A673 (cell line): ENCODE measurements at regions not wholly inside any gene's neighbourhood (a gene's known extent, or its start where the extent isn't known, plus 50 kb on each side); places are given as distances from the start of the nearest gene placed in this dataset.

Experiments used
- BruUV-seq: library from RNA; stranded (reverse); fragments of 400-500 nt; replicated peaks from 2 replicates; lab custom pipeline; 2021; lab: Mats Ljungman, UMichigan
- CTCF ChIA-PET: fragments of 300-600 bp; sonication (Branson Sonifier 250); formaldehyde crosslinking; loops from one replicate; lab custom pipeline; 2022; ENCODE audit warnings: antibody characterized with exemption; lab: Charles Lee
- POLR2A ChIA-PET: fragments of 300-600 bp; sonication (Branson Sonifier 250); formaldehyde crosslinking; loops from one replicate; lab custom pipeline; 2022; ENCODE audit warnings: antibody characterized with exemption; ENCODE audit not compliant: low non-redundant PET; lab: Charles Lee
- DNase-seq: peaks from one replicate; pipeline ENCODE4 v3.0.0-alpha.2; 2015; ENCODE audit warnings: low spot score
- H3K27ac ChIP-seq: fragments of 200-600 bp; sonication (generic); 2 replicates; pipeline ENCODE4 v1.5.1; 2016; ENCODE audit warnings: mixed run types, low read depth, mild to moderate bottlenecking, mixed read lengths, antibody characterized with exemption, low read length; ENCODE audit not compliant: poor library complexity, severe bottlenecking
- H3K27me3 ChIP-seq: fragments of 200-600 bp; sonication (generic); replicated peaks from 2 replicates; pipeline ENCODE4 v1.6.1; 2017; ENCODE audit warnings: mixed run types, low read depth, mild to moderate bottlenecking, mixed read lengths, antibody characterized with exemption, low read length; ENCODE audit not compliant: insufficient read depth, poor library complexity
- H3K36me3 ChIP-seq: fragments of 200-600 bp; sonication (generic); 2 replicates; pipeline ENCODE4 v1.6.1; 2016; ENCODE audit warnings: mixed run types, mild to moderate bottlenecking, mixed read lengths, antibody characterized with exemption, low read length; ENCODE audit not compliant: insufficient read depth, poor library complexity, severe bottlenecking
- H3K4me1 ChIP-seq: fragments of 200-600 bp; sonication (generic); 2 replicates; pipeline ENCODE4 v1.6.1; 2017; ENCODE audit warnings: mixed run types, mild to moderate bottlenecking, mixed read lengths, antibody characterized with exemption, low read length; ENCODE audit not compliant: insufficient read depth, poor library complexity, severe bottlenecking
- H3K4me3 ChIP-seq: fragments of 200-600 bp; sonication (generic); 2 replicates; pipeline ENCODE4 v1.5.1; 2016; ENCODE audit warnings: low read depth, mixed run types, mild to moderate bottlenecking, mixed read lengths, low read length; ENCODE audit not compliant: poor library complexity, severe bottlenecking
- H3K9me3 ChIP-seq: fragments of 200-600 bp; sonication (generic); 2 replicates; pipeline ENCODE4 v1.6.1; 2016; ENCODE audit warnings: mixed run types, low read depth, mild to moderate bottlenecking, mixed read lengths, antibody characterized with exemption, low read length; ENCODE audit not compliant: poor library complexity, severe bottlenecking
- EZH2 ChIP-seq: fragments of 200-600 bp; sonication (generic); IDR thresholded peaks from 2 replicates; pipeline ENCODE4 v1.6.1; 2017; ENCODE audit warnings: borderline replicate concordance, low read depth, mild to moderate bottlenecking, mixed read lengths, antibody characterized with exemption, low read length; ENCODE audit not compliant: poor library complexity, severe bottlenecking
- intact Hi-C: fragments of 100-400 bp; cut with micrococcal nuclease; formaldehyde crosslinking; loops from one replicate; pipeline ENCODE4 v1.10.0; 2022; ENCODE audit not compliant: unreplicated experiment
- TF ChIP-seq, protein P1 (sequence below): fragments of 300-800, 200-600 bp; sonication (generic); conservative IDR thresholded peaks from 2 replicates; pipeline ENCODE4 v1.5.1; 2017; ENCODE audit warnings: low read depth, mild to moderate bottlenecking, antibody characterized with exemption, low read length, moderate library complexity, mixed read lengths

DNA sequence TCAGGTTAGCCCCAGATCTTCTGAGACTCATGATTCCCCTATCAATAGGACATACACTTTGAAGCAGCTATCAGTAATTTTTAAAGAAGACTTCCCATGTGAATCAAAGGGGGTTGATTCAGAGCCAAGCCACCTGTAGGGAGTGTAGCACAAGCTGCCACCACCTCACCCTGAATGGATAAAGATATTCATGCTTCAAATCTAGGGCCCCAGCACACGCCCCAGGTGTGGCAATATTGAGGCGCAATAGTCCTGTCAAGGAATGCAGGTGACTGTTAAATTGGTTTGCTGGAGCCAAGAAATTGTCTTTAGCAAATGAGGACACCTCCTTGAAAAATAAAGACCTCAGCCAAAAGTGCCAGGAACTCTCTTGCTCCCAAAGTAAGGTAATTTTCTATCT lies 404.4 kb downstream of the MAFB start:
- no peaks in the 10 kb centered on the region for H3K36me3 ChIP-seq
- no TSS peak for BruUV-seq
- peaks cover 13% of the 10 kb centered on the region for H3K4me1 ChIP-seq
- DNase-seq, result no peak
- H3K27me3 ChIP-seq, result no peaks in the 10 kb centered on the region
- no peak for TF ChIP-seq EZH2
- TF ChIP-seq, protein P1, sequence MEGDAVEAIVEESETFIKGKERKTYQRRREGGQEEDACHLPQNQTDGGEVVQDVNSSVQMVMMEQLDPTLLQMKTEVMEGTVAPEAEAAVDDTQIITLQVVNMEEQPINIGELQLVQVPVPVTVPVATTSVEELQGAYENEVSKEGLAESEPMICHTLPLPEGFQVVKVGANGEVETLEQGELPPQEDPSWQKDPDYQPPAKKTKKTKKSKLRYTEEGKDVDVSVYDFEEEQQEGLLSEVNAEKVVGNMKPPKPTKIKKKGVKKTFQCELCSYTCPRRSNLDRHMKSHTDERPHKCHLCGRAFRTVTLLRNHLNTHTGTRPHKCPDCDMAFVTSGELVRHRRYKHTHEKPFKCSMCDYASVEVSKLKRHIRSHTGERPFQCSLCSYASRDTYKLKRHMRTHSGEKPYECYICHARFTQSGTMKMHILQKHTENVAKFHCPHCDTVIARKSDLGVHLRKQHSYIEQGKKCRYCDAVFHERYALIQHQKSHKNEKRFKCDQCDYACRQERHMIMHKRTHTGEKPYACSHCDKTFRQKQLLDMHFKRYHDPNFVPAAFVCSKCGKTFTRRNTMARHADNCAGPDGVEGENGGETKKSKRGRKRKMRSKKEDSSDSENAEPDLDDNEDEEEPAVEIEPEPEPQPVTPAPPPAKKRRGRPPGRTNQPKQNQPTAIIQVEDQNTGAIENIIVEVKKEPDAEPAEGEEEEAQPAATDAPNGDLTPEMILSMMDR, result no peak
- H3K27ac ChIP-seq, result no peak overlapping the region
- intact Hi-C loops, result no loop called here
- CTCF ChIA-PET, result no interaction called here
- H3K9me3 ChIP-seq, result no peaks in the 10 kb centered on the region
- no peak overlapping the region for H3K4me3 ChIP-seq
- POLR2A ChIA-PET, result no interaction called here

GRCh38 chr20:40283689-40284088 lies 405.3 kb downstream of the MAFB start:
- H3K27ac ChIP-seq, result no peak overlapping the region
- no peaks in the 10 kb centered on the region for H3K27me3 ChIP-seq
- ChIA-PET POLR2A (no interaction called here), CTCF (no interaction called here)
- H3K36me3 ChIP-seq, result no peaks in the 10 kb centered on the region
- H3K4me1 ChIP-seq, result peaks cover 23% of the 10 kb centered on the region
- no TSS peak for BruUV-seq
- TF ChIP-seq, protein P1, result no peak
- no peak for TF ChIP-seq EZH2
- H3K4me3 ChIP-seq, result no peak overlapping the region
- no peak for DNase-seq
- intact Hi-C loops, result no loop called here
- no peaks in the 10 kb centered on the region for H3K9me3 ChIP-seq

DNA sequence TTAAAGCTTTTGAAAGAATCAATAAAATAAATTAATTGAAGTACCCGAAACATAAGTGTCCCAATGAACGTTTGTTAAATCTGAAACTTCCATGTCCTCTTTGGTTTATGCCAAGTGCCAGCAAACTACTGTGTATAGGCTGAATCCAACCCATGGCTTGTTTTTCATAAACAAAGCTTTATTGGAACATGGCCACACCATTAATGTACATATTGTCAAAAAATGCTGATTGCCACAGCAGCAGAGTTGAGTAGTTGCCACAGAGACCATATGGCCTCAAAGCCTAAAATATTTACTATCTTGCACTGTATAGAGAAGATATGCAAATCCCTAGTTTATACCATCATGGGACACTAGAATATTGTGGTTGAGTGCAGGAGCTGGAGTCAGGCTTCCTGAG lies 406.1 kb downstream of the MAFB start:
- Histone ChIP-seq H3K4me3 (no peak overlapping the region), H3K27ac (no peak overlapping the region), H3K27me3 (no peaks in the 10 kb centered on the region), H3K4me1 (peaks cover 24% of the 10 kb centered on the region), H3K36me3 (no peaks in the 10 kb centered on the region), H3K9me3 (no peaks in the 10 kb centered on the region)
- DNase-seq, result no peak
- no TSS peak for BruUV-seq
- intact Hi-C loops, result no loop called here
- CTCF ChIA-PET, result no interaction called here
- POLR2A ChIA-PET, result no interaction called here
- TF ChIP-seq EZH2, result no peak

DNA sequence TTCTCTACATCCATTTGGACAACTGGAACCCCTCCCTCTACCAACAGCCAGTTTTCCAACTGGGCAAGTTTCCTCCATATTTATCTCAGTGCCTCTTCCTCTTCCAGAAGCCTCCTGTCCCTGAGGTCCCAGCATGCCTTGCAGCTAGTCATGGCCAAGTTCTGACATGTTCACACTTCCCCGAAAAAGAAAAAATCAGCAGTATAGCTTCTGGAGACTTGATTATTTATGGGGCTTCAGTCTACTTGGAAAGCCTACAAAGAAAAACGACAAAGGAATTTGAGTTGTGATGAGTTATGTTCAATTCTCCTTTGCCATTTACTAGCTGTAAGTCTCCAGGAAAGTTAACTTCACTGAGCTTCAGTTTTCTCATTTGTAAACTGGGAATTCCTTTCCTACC lies 406.5 kb downstream of the MAFB start:
- no peak overlapping the region for H3K27ac ChIP-seq
- no peak for TF ChIP-seq EZH2
- TF ChIP-seq, protein P1, result no peak
- no peaks in the 10 kb centered on the region for H3K27me3 ChIP-seq
- no peak for DNase-seq
- intact Hi-C loops, result no loop called here
- H3K36me3 ChIP-seq, result no peaks in the 10 kb centered on the region
- H3K4me3 ChIP-seq, result no peak overlapping the region
- no TSS peak for BruUV-seq
- peaks cover 24% of the 10 kb centered on the region for H3K4me1 ChIP-seq
- no peaks in the 10 kb centered on the region for H3K9me3 ChIP-seq
- ChIA-PET CTCF (no interaction called here), POLR2A (no interaction called here)
